ENCODE measurements at regions not wholly inside any gene's neighbourhood (a gene's known extent, or its start where the extent isn't known, plus 50 kb on each side); places are given as distances from the start of the nearest gene placed in this dataset.

DNA sequence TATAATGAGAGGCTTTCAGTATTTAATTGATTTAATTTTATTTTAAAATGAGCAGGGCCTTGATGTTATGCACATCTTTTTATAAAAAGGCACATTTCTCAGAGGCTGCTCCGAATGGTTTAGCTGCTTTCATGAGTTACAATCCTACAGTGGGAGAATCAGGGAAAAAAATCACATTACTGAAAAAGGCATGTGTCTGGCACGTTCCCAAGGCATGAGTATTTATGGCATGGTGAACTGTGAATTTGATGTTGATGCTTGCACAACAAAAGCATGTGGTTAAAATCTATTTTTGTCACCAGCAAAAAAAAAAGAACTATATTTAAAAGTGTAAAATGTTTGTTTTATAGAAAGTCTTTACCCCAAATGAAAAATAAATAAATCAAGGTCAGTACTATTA, 485.2 kb upstream of the ROBO2 start:
- no peak for FAIRE-seq
- DNase-seq, result peak in 3 of 5 donors; percentile 33 to 74 (median 40)

DNA sequence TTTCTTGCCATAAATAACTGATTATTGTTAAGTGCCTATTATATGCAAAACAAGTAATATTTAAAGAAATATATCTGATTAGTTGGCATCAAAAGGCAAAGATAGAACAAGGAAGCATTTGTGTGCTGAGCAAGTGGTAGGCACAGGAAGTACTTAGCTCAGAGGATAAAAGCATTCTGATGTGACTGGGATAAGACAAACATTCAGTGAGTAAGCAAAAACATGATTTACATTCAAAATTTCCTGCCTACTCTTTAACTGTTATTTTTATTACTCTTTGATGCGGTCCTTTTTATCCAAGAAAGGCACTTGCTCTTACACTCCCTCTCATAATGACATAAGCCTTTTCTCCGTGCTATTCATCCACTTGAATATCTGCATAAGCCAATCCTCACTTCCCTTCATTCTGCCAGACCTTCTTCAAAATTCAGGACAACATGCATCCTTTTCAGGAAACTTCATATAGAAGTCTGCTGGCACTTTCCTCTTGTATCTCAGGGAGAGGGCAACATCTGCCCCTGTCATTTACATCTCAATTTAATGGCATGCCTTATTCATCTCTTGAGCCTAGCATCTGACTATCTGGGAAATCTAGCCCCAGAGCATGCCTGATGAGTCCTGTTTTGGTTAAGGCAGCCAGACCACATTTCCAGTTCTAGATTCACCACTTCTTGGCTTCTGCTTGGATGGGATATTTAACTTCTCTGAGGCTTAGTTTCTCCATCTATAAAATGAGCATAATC, 478.2 kb upstream of the ROBO2 start:
- no peaks in the 10 kb centered on the region for H3K27me3 ChIP-seq (ENCODE audit: control insufficient read depth, insufficient read depth, low read length)

More for the DNA sequence above, 485.2 kb upstream of the ROBO2 start:
- Histone ChIP-seq H3K9ac (ENCODE audit: low read length in 3 of 3) (no peak overlapping the region), H3K36me3 (ENCODE audit: control insufficient read depth in 2 of 3, insufficient read depth in 3 of 3, low read length in 3 of 3) (no peaks in the 10 kb centered on the region), H3K4me1 (ENCODE audit: control insufficient read depth in 2 of 3, insufficient read depth in 2 of 3, low read depth in 1 of 3, low read length in 3 of 3) (no peaks in the 10 kb centered on the region), H3K27me3 (ENCODE audit: control insufficient read depth, insufficient read depth, low read length) (no peaks in the 10 kb centered on the region), H3K4me3 (ENCODE audit: low read length in 3 of 3) (no peak overlapping the region), H3K27ac (ENCODE audit: low read depth in 2 of 2, low read length in 2 of 2) (no peak overlapping the region), H3K9me3 (ENCODE audit: control insufficient read depth in 2 of 3, insufficient read depth in 1 of 3, low read length in 3 of 3) (no peaks in the 10 kb centered on the region)
- intact Hi-C loops (cut with DNase I), result no loop called here
- TF ChIP-seq, protein P1, sequence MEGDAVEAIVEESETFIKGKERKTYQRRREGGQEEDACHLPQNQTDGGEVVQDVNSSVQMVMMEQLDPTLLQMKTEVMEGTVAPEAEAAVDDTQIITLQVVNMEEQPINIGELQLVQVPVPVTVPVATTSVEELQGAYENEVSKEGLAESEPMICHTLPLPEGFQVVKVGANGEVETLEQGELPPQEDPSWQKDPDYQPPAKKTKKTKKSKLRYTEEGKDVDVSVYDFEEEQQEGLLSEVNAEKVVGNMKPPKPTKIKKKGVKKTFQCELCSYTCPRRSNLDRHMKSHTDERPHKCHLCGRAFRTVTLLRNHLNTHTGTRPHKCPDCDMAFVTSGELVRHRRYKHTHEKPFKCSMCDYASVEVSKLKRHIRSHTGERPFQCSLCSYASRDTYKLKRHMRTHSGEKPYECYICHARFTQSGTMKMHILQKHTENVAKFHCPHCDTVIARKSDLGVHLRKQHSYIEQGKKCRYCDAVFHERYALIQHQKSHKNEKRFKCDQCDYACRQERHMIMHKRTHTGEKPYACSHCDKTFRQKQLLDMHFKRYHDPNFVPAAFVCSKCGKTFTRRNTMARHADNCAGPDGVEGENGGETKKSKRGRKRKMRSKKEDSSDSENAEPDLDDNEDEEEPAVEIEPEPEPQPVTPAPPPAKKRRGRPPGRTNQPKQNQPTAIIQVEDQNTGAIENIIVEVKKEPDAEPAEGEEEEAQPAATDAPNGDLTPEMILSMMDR (IDR thresholded peaks at IDR 0.05; ENCODE audit: borderline replicate concordance, extremely low read depth, insufficient read depth), result no peak

DNA sequence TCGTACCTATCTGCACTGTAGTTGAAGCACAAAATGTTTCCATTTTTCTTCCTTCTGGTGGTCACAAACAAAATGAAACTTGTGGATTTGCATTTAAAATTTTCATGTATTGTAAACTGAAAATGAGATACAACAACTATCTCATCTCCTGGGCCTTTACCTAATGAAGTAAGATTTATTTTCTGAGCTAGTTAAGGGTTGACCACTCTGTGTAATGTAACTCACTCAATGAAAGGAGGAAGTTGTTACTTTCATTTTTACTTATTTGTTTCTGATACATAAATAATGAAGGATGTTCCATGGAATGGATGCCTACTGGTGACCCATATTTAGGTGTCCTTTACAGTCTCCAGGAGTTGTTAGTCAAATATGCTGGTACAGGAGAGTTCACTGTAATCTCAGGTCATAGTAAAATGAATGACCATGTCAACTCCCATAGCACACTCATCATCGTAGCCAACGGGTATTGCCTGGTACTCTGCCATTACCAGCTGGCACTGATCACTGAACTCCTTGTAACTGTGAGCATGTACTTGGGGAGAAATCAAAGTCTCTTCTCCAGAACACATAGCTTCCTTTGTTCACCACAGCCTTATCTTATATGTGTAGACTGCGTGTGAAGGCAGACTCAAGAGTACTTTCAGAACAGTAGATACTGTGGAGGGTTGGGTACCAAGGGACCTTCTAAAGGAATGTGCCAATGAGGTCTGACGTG, 474.2 kb upstream of the ROBO2 start:
- no peaks in the 10 kb centered on the region for H3K36me3 ChIP-seq (ENCODE audit: control insufficient read depth in 2 of 3, insufficient read depth in 3 of 3, low read length in 3 of 3)
- H3K9ac ChIP-seq (ENCODE audit: low read length in 3 of 3), result no peak overlapping the region
- H3K4me3 ChIP-seq (ENCODE audit: low read length in 3 of 3), result no peak overlapping the region
- no peaks in the 10 kb centered on the region for H3K27me3 ChIP-seq (ENCODE audit: control insufficient read depth, insufficient read depth, low read length)
- TF ChIP-seq, protein P1 (IDR thresholded peaks at IDR 0.05; ENCODE audit: borderline replicate concordance, extremely low read depth, insufficient read depth), result no peak
- intact Hi-C loops (cut with DNase I), result no loop called here
- H3K9me3 ChIP-seq (ENCODE audit: control insufficient read depth in 2 of 3, insufficient read depth in 1 of 3, low read length in 3 of 3), result no peaks in the 10 kb centered on the region
- DNase-seq (no peak), FAIRE-seq (no peak)
- no peak overlapping the region for H3K27ac ChIP-seq (ENCODE audit: low read depth in 2 of 2, low read length in 2 of 2)
- no peaks in the 10 kb centered on the region for H3K4me1 ChIP-seq (ENCODE audit: control insufficient read depth in 2 of 3, insufficient read depth in 2 of 3, low read depth in 1 of 3, low read length in 3 of 3)

More for the DNA sequence above, 478.2 kb upstream of the ROBO2 start:
- DNase-seq (peak in 1 of 5 donors; percentile 14), FAIRE-seq (no peak)
- H3K4me3 ChIP-seq (ENCODE audit: low read length in 3 of 3), result no peak overlapping the region
- intact Hi-C loops (cut with DNase I), result no loop called here
- no peaks in the 10 kb centered on the region for H3K9me3 ChIP-seq (ENCODE audit: control insufficient read depth in 2 of 3, insufficient read depth in 1 of 3, low read length in 3 of 3)
- no peaks in the 10 kb centered on the region for H3K4me1 ChIP-seq (ENCODE audit: control insufficient read depth in 2 of 3, insufficient read depth in 2 of 3, low read depth in 1 of 3, low read length in 3 of 3)
- H3K36me3 ChIP-seq (ENCODE audit: control insufficient read depth in 2 of 3, insufficient read depth in 3 of 3, low read length in 3 of 3), result no peaks in the 10 kb centered on the region
- no peak overlapping the region for H3K9ac ChIP-seq (ENCODE audit: low read length in 3 of 3)
- TF ChIP-seq, protein P1 (IDR thresholded peaks at IDR 0.05; ENCODE audit: borderline replicate concordance, extremely low read depth, insufficient read depth), result no peak
- no peak overlapping the region for H3K27ac ChIP-seq (ENCODE audit: low read depth in 2 of 2, low read length in 2 of 2)
